HepG2 (cell line): ENCODE measurements at regions not wholly inside any gene's neighbourhood (a gene's known extent, or its start where the extent isn't known, plus 50 kb on each side); places are given as distances from the start of the nearest gene placed in this dataset.

Experiments used
- CBX2 ChIP-seq, 2 experiments: fragments of 200-600 bp in 1 of 2; sonication (generic); formaldehyde crosslinking in 1 of 2; IDR thresholded peaks; 2 replicates each; pipeline versions ENCODE4 v1.7.0 to v1.8.1; 2018 to 2022; ENCODE audit warnings: low read depth in 2 of 2, low read length in 1 of 2, mild to moderate bottlenecking in 1 of 2, missing genetic modification reagents in 1 of 2
- GATAD2A ChIP-seq: IDR thresholded peaks from 2 replicates; pipeline ENCODE4 v1.6.1; 2016
- GFI1 ChIP-seq: sonication (generic); formaldehyde crosslinking; IDR thresholded peaks from 2 replicates; pipeline ENCODE4 v1.5.0; 2020; ENCODE audit warnings: missing genetic modification reagents, mild to moderate bottlenecking, borderline replicate concordance
- SOX5 ChIP-seq: IDR thresholded peaks from 2 replicates; pipeline ENCODE4 v1.6.1; 2016; ENCODE audit warnings: borderline replicate concordance
- ZKSCAN8 ChIP-seq: IDR thresholded peaks from 2 replicates; pipeline ENCODE4 v1.6.1; 2016; ENCODE audit warnings: borderline replicate concordance, missing genetic modification reagents, missing compliant biosample characterization
- ZMYM4 ChIP-seq: sonication (generic); formaldehyde crosslinking; IDR thresholded peaks from 2 replicates; pipeline ENCODE4 v1.8.1; 2023; ENCODE audit warnings: mild to moderate bottlenecking, missing genetic modification reagents
- ZNF224 ChIP-seq: sonication (generic); formaldehyde crosslinking; IDR thresholded peaks from 2 replicates; pipeline ENCODE4 v1.5.0; 2020; ENCODE audit warnings: mild to moderate bottlenecking, missing genetic modification reagents
- ZNF264 ChIP-seq: sonication (generic); formaldehyde crosslinking; IDR thresholded peaks from 2 replicates; pipeline ENCODE4 v1.4.0; 2020; ENCODE audit warnings: missing genetic modification reagents
- ZNF292 ChIP-seq: sonication (generic); formaldehyde crosslinking; IDR thresholded peaks from 2 replicates; pipeline ENCODE4 v1.8.1; 2022; ENCODE audit warnings: mild to moderate bottlenecking, low read depth, missing genetic modification reagents, borderline replicate concordance
- ZNF335 ChIP-seq: sonication (generic); formaldehyde crosslinking; IDR thresholded peaks from 2 replicates; pipeline ENCODE4 v1.4.0; 2020; ENCODE audit warnings: missing genetic modification reagents
- ZNF552 ChIP-seq: sonication (generic); formaldehyde crosslinking; IDR thresholded peaks from 2 replicates; pipeline ENCODE4 v1.9.0; 2022; ENCODE audit warnings: missing genetic modification reagents, mild to moderate bottlenecking, borderline replicate concordance
- ZZZ3 ChIP-seq: sonication (generic); formaldehyde crosslinking; IDR thresholded peaks from 2 replicates; pipeline ENCODE4 v1.4.0; 2020; ENCODE audit warnings: missing genetic modification reagents, mild to moderate bottlenecking, borderline replicate concordance
- TF ChIP-seq, protein P1 (sequence below): sonication (generic); formaldehyde crosslinking; IDR thresholded peaks from 2 replicates; pipeline ENCODE4 v1.4.0; 2020; ENCODE audit warnings: missing genetic modification reagents
- TF ChIP-seq, protein P2 (sequence below): IDR thresholded peaks from 2 replicates; pipeline ENCODE4 v1.4.0; 2020; ENCODE audit warnings: mild to moderate bottlenecking, missing genetic modification reagents
- TF ChIP-seq, protein P3 (sequence below): sonication (generic); IDR thresholded peaks from 2 replicates; pipeline ENCODE4 v1.6.1; 2016; ENCODE audit warnings: low read depth, borderline replicate concordance
- TF ChIP-seq, protein P4 (sequence below): sonication (generic); formaldehyde crosslinking; IDR thresholded peaks from 2 replicates; pipeline ENCODE4 v1.5.1; 2020; ENCODE audit warnings: mild to moderate bottlenecking, missing genetic modification reagents, moderate library complexity
- TF ChIP-seq, protein P5 (sequence below): IDR thresholded peaks from 2 replicates; pipeline ENCODE4 v1.6.1; 2016; ENCODE audit warnings: mild to moderate bottlenecking

DNA sequence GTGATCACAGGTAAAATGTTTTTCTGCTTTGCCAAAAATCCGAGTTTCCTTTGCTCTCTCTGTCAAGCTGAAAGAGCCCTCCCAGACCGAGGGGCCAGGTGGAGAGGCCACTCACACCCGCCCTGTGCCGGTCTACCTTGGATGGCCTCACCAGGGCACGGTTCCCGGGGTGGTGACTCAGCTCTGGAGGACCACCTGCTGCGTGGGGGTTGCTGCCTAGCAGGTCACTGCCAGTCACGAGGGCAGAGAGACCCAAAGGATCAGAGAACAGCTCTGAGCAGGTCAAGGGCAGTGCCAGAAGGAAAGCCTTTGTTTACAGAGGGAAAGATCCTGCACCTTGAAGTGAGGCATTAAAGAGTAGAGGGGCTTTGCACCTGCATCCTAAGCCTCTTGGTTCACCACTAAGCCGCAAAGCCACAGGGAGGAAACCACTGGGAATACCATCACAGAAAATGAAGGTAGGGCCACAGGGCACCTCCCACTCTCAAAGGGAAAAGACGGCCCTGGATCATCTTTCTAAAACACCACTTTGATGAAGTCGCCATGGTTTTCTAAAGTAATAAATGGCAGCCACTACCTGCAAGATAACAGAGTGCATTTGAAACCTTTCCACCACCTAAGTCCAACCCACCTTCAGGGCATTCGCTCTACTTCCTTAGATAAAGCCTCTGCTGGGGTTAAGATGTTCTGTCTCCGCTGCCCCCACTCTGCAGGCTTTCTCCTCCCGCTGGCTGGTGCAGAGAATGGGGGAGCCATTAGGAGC is 160.3 kb upstream of the KLF14 start (continued):
- TF ChIP-seq, protein P1, sequence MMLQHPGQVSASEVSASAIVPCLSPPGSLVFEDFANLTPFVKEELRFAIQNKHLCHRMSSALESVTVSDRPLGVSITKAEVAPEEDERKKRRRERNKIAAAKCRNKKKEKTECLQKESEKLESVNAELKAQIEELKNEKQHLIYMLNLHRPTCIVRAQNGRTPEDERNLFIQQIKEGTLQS (CRISPR knock-in tag): peak; percentile 76
- TF ChIP-seq GFI1: no peak
- TF ChIP-seq ZNF292 (CRISPR knock-in tag): no peak
- peak; percentile 84 for TF ChIP-seq GATAD2A (CRISPR knock-in tag)
- peak; percentile 61; the same call in 1 of the 2 replicates for TF ChIP-seq SOX5 (CRISPR knock-in tag)
- no peak for TF ChIP-seq ZKSCAN8 (CRISPR knock-in tag)
- TF ChIP-seq, protein P2, sequence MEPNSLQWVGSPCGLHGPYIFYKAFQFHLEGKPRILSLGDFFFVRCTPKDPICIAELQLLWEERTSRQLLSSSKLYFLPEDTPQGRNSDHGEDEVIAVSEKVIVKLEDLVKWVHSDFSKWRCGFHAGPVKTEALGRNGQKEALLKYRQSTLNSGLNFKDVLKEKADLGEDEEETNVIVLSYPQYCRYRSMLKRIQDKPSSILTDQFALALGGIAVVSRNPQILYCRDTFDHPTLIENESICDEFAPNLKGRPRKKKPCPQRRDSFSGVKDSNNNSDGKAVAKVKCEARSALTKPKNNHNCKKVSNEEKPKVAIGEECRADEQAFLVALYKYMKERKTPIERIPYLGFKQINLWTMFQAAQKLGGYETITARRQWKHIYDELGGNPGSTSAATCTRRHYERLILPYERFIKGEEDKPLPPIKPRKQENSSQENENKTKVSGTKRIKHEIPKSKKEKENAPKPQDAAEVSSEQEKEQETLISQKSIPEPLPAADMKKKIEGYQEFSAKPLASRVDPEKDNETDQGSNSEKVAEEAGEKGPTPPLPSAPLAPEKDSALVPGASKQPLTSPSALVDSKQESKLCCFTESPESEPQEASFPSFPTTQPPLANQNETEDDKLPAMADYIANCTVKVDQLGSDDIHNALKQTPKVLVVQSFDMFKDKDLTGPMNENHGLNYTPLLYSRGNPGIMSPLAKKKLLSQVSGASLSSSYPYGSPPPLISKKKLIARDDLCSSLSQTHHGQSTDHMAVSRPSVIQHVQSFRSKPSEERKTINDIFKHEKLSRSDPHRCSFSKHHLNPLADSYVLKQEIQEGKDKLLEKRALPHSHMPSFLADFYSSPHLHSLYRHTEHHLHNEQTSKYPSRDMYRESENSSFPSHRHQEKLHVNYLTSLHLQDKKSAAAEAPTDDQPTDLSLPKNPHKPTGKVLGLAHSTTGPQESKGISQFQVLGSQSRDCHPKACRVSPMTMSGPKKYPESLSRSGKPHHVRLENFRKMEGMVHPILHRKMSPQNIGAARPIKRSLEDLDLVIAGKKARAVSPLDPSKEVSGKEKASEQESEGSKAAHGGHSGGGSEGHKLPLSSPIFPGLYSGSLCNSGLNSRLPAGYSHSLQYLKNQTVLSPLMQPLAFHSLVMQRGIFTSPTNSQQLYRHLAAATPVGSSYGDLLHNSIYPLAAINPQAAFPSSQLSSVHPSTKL: peak; percentile 86
- no peak for TF ChIP-seq ZNF264 (CRISPR knock-in tag)
- TF ChIP-seq, protein P3, sequence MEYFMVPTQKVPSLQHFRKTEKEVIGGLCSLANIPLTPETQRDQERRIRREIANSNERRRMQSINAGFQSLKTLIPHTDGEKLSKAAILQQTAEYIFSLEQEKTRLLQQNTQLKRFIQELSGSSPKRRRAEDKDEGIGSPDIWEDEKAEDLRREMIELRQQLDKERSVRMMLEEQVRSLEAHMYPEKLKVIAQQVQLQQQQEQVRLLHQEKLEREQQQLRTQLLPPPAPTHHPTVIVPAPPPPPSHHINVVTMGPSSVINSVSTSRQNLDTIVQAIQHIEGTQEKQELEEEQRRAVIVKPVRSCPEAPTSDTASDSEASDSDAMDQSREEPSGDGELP: peak; percentile 46; the same call in 1 of the 2 replicates
- TF ChIP-seq CBX2 (IDR thresholded peaks at IDR 0.05; ENCODE audit: low read depth, low read length): no peak
- no peak for TF ChIP-seq CBX2 (CRISPR knock-in tag; IDR thresholded peaks at IDR 0.05; ENCODE audit: low read depth)
- TF ChIP-seq ZNF335 (CRISPR knock-in tag): no peak
- no peak for TF ChIP-seq ZNF224 (CRISPR knock-in tag)
- TF ChIP-seq ZNF552 (CRISPR knock-in tag): no peak
- TF ChIP-seq ZZZ3 (CRISPR knock-in tag): no peak
- TF ChIP-seq, protein P4, sequence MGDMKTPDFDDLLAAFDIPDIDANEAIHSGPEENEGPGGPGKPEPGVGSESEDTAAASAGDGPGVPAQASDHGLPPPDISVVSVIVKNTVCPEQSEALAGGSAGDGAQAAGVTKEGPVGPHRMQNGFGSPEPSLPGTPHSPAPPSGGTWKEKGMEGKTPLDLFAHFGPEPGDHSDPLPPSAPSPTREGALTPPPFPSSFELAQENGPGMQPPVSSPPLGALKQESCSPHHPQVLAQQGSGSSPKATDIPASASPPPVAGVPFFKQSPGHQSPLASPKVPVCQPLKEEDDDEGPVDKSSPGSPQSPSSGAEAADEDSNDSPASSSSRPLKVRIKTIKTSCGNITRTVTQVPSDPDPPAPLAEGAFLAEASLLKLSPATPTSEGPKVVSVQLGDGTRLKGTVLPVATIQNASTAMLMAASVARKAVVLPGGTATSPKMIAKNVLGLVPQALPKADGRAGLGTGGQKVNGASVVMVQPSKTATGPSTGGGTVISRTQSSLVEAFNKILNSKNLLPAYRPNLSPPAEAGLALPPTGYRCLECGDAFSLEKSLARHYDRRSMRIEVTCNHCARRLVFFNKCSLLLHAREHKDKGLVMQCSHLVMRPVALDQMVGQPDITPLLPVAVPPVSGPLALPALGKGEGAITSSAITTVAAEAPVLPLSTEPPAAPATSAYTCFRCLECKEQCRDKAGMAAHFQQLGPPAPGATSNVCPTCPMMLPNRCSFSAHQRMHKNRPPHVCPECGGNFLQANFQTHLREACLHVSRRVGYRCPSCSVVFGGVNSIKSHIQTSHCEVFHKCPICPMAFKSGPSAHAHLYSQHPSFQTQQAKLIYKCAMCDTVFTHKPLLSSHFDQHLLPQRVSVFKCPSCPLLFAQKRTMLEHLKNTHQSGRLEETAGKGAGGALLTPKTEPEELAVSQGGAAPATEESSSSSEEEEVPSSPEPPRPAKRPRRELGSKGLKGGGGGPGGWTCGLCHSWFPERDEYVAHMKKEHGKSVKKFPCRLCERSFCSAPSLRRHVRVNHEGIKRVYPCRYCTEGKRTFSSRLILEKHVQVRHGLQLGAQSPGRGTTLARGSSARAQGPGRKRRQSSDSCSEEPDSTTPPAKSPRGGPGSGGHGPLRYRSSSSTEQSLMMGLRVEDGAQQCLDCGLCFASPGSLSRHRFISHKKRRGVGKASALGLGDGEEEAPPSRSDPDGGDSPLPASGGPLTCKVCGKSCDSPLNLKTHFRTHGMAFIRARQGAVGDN (CRISPR knock-in tag): peak; percentile 91
- TF ChIP-seq ZMYM4: 0 out of 2 replicates have a peak, but pooled peaks have one; percentile 21
- TF ChIP-seq, protein P5, sequence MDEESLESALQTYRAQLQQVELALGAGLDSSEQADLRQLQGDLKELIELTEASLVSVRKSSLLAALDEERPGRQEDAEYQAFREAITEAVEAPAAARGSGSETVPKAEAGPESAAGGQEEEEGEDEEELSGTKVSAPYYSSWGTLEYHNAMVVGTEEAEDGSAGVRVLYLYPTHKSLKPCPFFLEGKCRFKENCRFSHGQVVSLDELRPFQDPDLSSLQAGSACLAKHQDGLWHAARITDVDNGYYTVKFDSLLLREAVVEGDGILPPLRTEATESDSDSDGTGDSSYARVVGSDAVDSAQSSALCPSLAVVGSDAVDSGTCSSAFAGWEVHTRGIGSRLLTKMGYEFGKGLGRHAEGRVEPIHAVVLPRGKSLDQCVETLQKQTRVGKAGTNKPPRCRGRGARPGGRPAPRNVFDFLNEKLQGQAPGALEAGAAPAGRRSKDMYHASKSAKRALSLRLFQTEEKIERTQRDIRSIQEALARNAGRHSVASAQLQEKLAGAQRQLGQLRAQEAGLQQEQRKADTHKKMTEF (CRISPR knock-in tag): peak; percentile 37; the same call in 1 of the 2 replicates
